ENCODE measurements at regions not wholly inside any gene's neighbourhood (a gene's known extent, or its start where the extent isn't known, plus 50 kb on each side); places are given as distances from the start of the nearest gene placed in this dataset.

DNA sequence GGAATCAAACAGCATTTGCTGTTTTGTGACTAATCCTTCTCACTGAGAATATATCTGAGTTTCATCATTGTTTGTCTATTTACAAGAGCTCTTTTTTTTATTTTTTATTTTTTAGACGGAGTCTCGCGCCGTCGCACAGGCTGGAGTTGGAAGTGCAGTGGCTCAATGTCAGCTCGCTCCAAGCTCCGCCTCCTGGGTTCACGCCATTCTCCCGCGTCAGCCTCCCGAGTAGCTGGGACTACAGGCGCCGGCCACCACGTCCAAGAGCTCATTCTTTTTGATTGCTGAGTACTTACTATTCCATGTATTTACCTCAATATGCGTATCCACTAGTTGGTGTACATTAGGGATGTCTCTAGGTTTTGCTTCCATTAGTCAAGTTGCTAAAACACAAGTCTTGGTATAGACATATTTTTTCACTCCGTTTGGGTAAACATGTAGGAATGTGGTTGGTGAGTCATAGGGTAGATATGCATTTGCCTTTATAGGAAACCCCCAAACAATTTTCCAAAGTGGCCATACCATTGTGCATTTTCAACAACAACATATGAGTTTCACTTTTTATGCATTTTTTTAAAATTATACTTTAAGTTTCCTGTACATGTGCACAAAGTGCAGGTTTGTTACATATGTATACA, 1005.0 kb upstream of the CDH10 start:
- Histone ChIP-seq H3K4me3 (ENCODE audit: low read depth, low read length, poor library complexity, severe bottlenecking) (no peak overlapping the region), H3K9me3 (ENCODE audit: low read depth, low read length, poor library complexity, severe bottlenecking) (no peaks in the 10 kb centered on the region), H3K27ac (ENCODE audit: low read depth, low read length, poor library complexity, severe bottlenecking) (no peak overlapping the region), H3K27me3 (replicated peaks; ENCODE audit: insufficient read depth, low read depth, low read length, poor library complexity) (no peaks in the 10 kb centered on the region), H3K4me1 (ENCODE audit: insufficient read depth, low read length, poor library complexity, severe bottlenecking) (no peaks in the 10 kb centered on the region), H3K36me3 (ENCODE audit: insufficient read depth, low read length, poor library complexity, severe bottlenecking) (no peaks in the 10 kb centered on the region)
- TF ChIP-seq EZH2 (IDR thresholded peaks at IDR 0.05; ENCODE audit: borderline replicate concordance, low read depth, low read length, poor library complexity, severe bottlenecking) = no peak
- TF ChIP-seq, protein P1, sequence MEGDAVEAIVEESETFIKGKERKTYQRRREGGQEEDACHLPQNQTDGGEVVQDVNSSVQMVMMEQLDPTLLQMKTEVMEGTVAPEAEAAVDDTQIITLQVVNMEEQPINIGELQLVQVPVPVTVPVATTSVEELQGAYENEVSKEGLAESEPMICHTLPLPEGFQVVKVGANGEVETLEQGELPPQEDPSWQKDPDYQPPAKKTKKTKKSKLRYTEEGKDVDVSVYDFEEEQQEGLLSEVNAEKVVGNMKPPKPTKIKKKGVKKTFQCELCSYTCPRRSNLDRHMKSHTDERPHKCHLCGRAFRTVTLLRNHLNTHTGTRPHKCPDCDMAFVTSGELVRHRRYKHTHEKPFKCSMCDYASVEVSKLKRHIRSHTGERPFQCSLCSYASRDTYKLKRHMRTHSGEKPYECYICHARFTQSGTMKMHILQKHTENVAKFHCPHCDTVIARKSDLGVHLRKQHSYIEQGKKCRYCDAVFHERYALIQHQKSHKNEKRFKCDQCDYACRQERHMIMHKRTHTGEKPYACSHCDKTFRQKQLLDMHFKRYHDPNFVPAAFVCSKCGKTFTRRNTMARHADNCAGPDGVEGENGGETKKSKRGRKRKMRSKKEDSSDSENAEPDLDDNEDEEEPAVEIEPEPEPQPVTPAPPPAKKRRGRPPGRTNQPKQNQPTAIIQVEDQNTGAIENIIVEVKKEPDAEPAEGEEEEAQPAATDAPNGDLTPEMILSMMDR (conservative IDR thresholded peaks at IDR 0.05; ENCODE audit: low read depth, low read length) = no peak
- ChIA-PET CTCF (no interaction called here), POLR2A (ENCODE audit: low non-redundant PET) (no interaction called here)
- DNase-seq (ENCODE audit: low spot score) = no peak
- intact Hi-C loops (cut with micrococcal nuclease; ENCODE audit: unreplicated experiment) = no loop called here
- BruUV-seq (replicated peaks) = no TSS peak

DNA sequence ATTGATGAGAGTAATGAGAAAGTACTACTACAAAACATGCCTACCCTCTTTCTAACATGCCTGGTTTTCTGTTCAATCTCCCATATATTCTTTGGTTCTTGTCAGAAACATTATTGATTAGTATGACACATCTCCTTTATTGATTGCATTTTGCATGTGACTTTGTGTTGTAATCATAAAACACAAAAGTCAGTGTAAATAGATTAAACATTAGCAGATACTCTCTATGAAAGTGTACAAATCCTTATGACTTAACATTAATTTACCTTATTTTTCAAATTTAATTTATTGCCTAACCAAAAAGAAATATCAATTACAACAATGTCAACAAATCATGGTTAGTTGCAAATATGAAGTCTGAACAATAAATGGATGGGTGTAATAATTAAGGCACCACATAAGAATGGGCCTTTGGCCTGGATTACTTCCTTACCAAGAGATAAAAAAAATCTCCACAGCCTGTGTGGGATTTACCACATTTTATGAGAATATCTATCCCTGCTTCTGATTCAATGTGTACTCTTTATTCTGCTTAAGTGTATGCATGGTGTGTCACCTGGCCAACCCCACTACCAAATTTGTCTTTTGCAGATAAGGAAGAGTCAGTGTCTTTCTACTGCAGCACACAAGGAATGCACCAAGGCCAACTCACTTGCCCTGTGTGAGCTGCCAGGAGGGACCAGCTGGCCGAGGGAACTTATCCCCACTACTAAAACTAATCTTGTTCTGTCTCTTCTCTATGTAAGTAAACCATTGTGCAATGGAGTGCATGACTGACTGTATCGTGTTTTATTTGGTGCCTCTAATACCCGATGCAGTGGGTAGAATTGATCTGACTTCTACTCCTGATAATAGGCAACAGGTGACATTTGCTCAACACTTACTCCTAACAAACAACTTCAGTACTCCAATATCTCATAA, 1001.9 kb upstream of the CDH10 start:
- Histone ChIP-seq H3K36me3 (ENCODE audit: insufficient read depth, low read length, poor library complexity, severe bottlenecking) (no peaks in the 10 kb centered on the region), H3K27ac (ENCODE audit: low read depth, low read length, poor library complexity, severe bottlenecking) (no peak overlapping the region), H3K27me3 (replicated peaks; ENCODE audit: insufficient read depth, low read depth, low read length, poor library complexity) (no peaks in the 10 kb centered on the region), H3K9me3 (ENCODE audit: low read depth, low read length, poor library complexity, severe bottlenecking) (no peaks in the 10 kb centered on the region), H3K4me1 (ENCODE audit: insufficient read depth, low read length, poor library complexity, severe bottlenecking) (no peaks in the 10 kb centered on the region), H3K4me3 (ENCODE audit: low read depth, low read length, poor library complexity, severe bottlenecking) (no peak overlapping the region)
- no peak for TF ChIP-seq EZH2 (IDR thresholded peaks at IDR 0.05; ENCODE audit: borderline replicate concordance, low read depth, low read length, poor library complexity, severe bottlenecking)
- TF ChIP-seq, protein P1 (conservative IDR thresholded peaks at IDR 0.05; ENCODE audit: low read depth, low read length) = no peak
- DNase-seq (ENCODE audit: low spot score) = no peak
- intact Hi-C loops (cut with micrococcal nuclease; ENCODE audit: unreplicated experiment) = no loop called here
- ChIA-PET CTCF (no interaction called here), POLR2A (ENCODE audit: low non-redundant PET) (no interaction called here)
- BruUV-seq (replicated peaks) = no TSS peak

DNA sequence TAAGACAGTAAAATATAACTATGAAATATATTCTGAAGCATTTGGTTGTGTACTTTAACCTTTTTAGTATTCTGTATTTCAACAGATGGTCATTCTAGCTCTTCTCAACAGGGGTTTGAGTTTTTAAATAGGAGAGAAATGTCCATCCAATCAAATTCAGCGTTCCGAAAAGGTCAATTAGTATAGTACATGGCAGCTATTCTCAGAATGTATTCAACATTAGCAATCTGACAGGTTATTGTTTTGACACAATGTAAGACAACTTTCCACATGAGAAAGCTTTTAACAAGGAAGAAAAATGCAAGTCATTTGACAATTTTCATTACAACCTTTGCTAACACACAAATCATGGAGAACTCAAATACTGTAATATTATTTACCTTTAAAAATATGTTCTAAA, 996.3 kb upstream of the CDH10 start:
- BruUV-seq (replicated peaks) = no TSS peak
- intact Hi-C loops (cut with micrococcal nuclease; ENCODE audit: unreplicated experiment) = no loop called here
- Histone ChIP-seq H3K27me3 (replicated peaks; ENCODE audit: insufficient read depth, low read depth, low read length, poor library complexity) (no peaks in the 10 kb centered on the region), H3K4me1 (ENCODE audit: insufficient read depth, low read length, poor library complexity, severe bottlenecking) (no peaks in the 10 kb centered on the region), H3K36me3 (ENCODE audit: insufficient read depth, low read length, poor library complexity, severe bottlenecking) (no peaks in the 10 kb centered on the region), H3K4me3 (ENCODE audit: low read depth, low read length, poor library complexity, severe bottlenecking) (no peak overlapping the region), H3K9me3 (ENCODE audit: low read depth, low read length, poor library complexity, severe bottlenecking) (peaks cover 7% of the 10 kb centered on the region), H3K27ac (ENCODE audit: low read depth, low read length, poor library complexity, severe bottlenecking) (no peak overlapping the region)
- no peak for DNase-seq (ENCODE audit: low spot score)
- ChIA-PET POLR2A (ENCODE audit: low non-redundant PET) (no interaction called here), CTCF (no interaction called here)
- no peak for TF ChIP-seq EZH2 (IDR thresholded peaks at IDR 0.05; ENCODE audit: borderline replicate concordance, low read depth, low read length, poor library complexity, severe bottlenecking)
- TF ChIP-seq, protein P1 (conservative IDR thresholded peaks at IDR 0.05; ENCODE audit: low read depth, low read length) = no peak

All from A673 (cell line).